VCaP (cell line): ENCODE measurements at regions not wholly inside any gene's neighbourhood (a gene's known extent, or its start where the extent isn't known, plus 50 kb on each side); places are given as distances from the start of the nearest gene placed in this dataset.

Source experiments
- H3K27ac ChIP-seq: fragments of 450-650 bp; 2 replicates; pipeline ENCODE4 v1.5.1; 2017
- CTCF ChIP-seq: fragments of 450-650 bp; conservative IDR thresholded peaks from 2 replicates; pipeline ENCODE4 v1.5.1; 2017; ENCODE audit warnings: mild to moderate bottlenecking, moderate library complexity

- no peak overlapping the region for H3K27ac ChIP-seq
- TF ChIP-seq CTCF, result no peak
These were observed 223.3 kb downstream of the UNC5CL start for GRCh38 chr6:40815731-40816130.

DNA sequence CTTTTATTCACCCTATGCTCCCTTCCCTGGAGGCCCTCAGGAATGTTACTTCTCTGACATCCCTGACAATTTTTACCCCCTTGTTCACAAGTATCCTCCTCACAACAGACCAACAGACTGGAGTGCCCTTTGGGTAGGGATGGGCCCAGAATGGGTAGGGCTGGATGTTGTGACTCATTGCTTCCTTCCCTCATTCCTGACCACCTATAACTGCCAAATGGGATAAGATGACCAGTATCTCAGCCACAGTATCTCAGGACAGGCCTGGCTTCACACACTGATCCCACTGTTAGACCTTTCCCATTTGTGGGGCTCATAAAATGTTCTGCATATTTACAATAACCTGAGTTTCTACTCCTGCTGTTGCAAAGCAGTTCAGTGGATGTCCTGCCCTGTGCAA is 223.0 kb upstream of the LRFN2 start:
- H3K27ac ChIP-seq, result no peak overlapping the region
- no peak for TF ChIP-seq CTCF

DNA sequence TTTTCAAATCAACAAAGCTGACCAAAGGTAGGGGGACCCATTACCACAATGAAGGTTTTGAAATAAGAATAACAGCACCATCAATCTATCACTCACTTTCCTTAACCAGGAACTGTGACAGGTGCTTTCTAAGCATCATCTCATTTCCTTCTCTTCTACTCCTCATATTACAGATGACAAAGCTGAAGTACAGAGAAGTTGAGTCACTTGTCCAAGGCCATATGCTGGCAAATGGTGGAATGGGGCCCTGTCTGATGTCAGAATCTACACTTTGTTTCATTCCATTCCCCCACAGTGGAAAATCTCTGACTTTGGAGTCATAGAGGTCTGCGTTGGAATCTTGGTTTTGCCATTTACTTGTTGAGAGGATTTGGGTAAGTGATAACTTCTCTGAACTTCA is 222.5 kb upstream of the LRFN2 start:
- H3K27ac ChIP-seq, result no peak overlapping the region
- no peak for TF ChIP-seq CTCF

- no peak for TF ChIP-seq CTCF
- no peak overlapping the region for H3K27ac ChIP-seq
These were observed 220.3 kb upstream of the LRFN2 start for GRCh38 chr6:40807484-40807883.

- no peak for TF ChIP-seq CTCF
- H3K27ac ChIP-seq, result no peak overlapping the region
These were observed 219.2 kb upstream of the LRFN2 start for GRCh38 chr6:40806256-40806864.

DNA sequence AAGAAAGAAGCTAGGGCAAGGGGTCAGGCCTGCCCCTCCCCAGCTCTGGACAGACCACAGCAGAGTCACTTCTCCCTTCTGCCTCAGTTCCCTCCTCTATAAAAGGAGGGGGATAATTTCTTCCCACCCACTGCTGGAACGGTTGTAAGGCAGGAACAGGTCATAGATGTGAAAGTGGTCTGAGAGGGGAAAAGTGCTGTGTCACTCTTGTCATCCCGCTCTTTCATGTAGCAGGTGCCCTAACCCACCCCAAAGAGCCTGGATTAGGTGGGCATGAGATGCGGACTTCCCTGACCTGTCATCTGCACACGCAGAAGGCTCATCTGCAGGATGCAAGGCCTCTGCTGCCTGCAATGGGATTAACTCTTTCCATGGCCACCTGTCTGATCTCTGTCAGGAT is 218.2 kb upstream of the LRFN2 start:
- H3K27ac ChIP-seq, result no peak overlapping the region
- peak; percentile 18; the same call in 1 of the 2 replicates for TF ChIP-seq CTCF

DNA sequence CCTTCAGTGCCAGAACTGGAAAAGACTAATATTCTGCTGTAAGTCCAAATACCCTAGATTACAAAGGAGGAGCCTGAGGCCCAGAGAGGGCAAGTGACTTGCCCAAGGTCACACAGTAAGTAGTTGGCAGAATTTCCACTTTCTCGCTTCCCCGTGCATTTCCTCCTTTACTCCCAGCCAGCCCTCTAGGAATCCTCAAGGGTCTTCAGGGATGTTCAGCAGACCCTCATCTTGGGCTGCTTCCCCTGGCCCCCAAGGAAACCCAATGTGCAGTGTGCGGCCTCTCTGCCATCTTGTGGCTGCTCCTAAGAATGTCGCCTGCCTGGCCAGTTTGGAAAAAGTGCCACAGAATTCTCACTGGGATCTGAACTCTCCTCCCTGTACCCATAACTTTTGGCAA is 217.7 kb upstream of the LRFN2 start:
- TF ChIP-seq CTCF, result peak; percentile 66; the same call in 1 of the 2 replicates
- no peak overlapping the region for H3K27ac ChIP-seq
